ENCODE measurements at regions not wholly inside any gene's neighbourhood (a gene's known extent, or its start where the extent isn't known, plus 50 kb on each side); places are given as distances from the start of the nearest gene placed in this dataset.
A peak's percentile ranks its signal among the peaks of the same experiment; 100 is the strongest.
"Not testable (repeated sequence)": the region's sequence is repeated elsewhere in the genome, so short reads cannot be mapped to it uniquely, and the experiment has no call there.

GRCh38 chr9:124105266-124105665, 93.7 kb downstream of the LHX2 start:
- Histone ChIP-seq H3K36me3 (no peaks in the 10 kb centered on the region), H4K20me1 (no peaks in the 10 kb centered on the region), H3K4me3 (no peak overlapping the region), H3K9me3 (no peaks in the 10 kb centered on the region), H3K4me1 (peaks cover 14% of the 10 kb centered on the region), H3K27me3 (no peaks in the 10 kb centered on the region), H3K27ac (no peak overlapping the region), H3K4me2 (no peak overlapping the region), H3K9ac (no peak overlapping the region)
- TF ChIP-seq Cebpa-rat (IDR thresholded peaks at IDR 0.05), result no peak

GRCh38 chr9:124108216-124108615, 96.6 kb downstream of the LHX2 start:
- H4K20me1 ChIP-seq, result 0 out of 2 replicates have a peak, but pooled peaks cover 5% of the 10 kb centered on the region
- H3K36me3 ChIP-seq, result no peaks in the 10 kb centered on the region
- no peak overlapping the region for H3K9ac ChIP-seq
- no peaks in the 10 kb centered on the region for H3K9me3 ChIP-seq
- no peak overlapping the region for H3K27ac ChIP-seq
- peaks cover under 1% of the 10 kb centered on the region; the same call in 1 of the 2 replicates for H3K4me1 ChIP-seq
- TF ChIP-seq Cebpa-rat (IDR thresholded peaks at IDR 0.05), result no peak
- no peak overlapping the region for H3K4me3 ChIP-seq
- no peaks in the 10 kb centered on the region for H3K27me3 ChIP-seq
- H3K4me2 ChIP-seq, result no peak overlapping the region

- Histone ChIP-seq H3K9me3 (no peaks in the 10 kb centered on the region), H3K4me1 (no peaks in the 10 kb centered on the region), H3K27me3 (no peaks in the 10 kb centered on the region), H3K36me3 (no peaks in the 10 kb centered on the region), H3K27ac (no peak overlapping the region), H3K9ac (no peak overlapping the region), H3K4me3 (no peak overlapping the region), H4K20me1 (0 out of 2 replicates have a peak, but pooled peaks cover 11% of the 10 kb centered on the region), H3K4me2 (no peak overlapping the region)
- no peak for TF ChIP-seq Cebpa-rat (IDR thresholded peaks at IDR 0.05)
Measured at GRCh38 chr9:124110307-124110915, 98.8 kb downstream of the LHX2 start.

- H3K9ac ChIP-seq, result no peak overlapping the region
- H3K36me3 ChIP-seq, result no peaks in the 10 kb centered on the region
- TF ChIP-seq Cebpa-rat (IDR thresholded peaks at IDR 0.05), result no peak
- no peak overlapping the region for H3K4me3 ChIP-seq
- H3K9me3 ChIP-seq, result peaks cover 5% of the 10 kb centered on the region
- no peaks in the 10 kb centered on the region for H3K4me1 ChIP-seq
- no peaks in the 10 kb centered on the region for H3K27me3 ChIP-seq
- H4K20me1 ChIP-seq, result 0 out of 2 replicates have a peak, but pooled peaks cover 6% of the 10 kb centered on the region
- no peak overlapping the region for H3K4me2 ChIP-seq
- no peak overlapping the region for H3K27ac ChIP-seq
Measured at GRCh38 chr9:124116683-124117363, 105.3 kb downstream of the LHX2 start.

- Histone ChIP-seq H4K20me1 (0 out of 2 replicates have a peak, but pooled peaks cover 2% of the 10 kb centered on the region), H3K4me3 (no peak overlapping the region), H3K27ac (no peak overlapping the region), H3K9ac (no peak overlapping the region), H3K4me1 (peaks cover 6% of the 10 kb centered on the region; the same call in 1 of the 2 replicates), H3K36me3 (no peaks in the 10 kb centered on the region), H3K4me2 (no peak overlapping the region), H3K27me3 (no peaks in the 10 kb centered on the region), H3K9me3 (peaks cover 5% of the 10 kb centered on the region)
- TF ChIP-seq Cebpa-rat (IDR thresholded peaks at IDR 0.05), result no peak
Measured at GRCh38 chr9:124118894-124119293, 107.3 kb downstream of the LHX2 start.

- H3K4me2 ChIP-seq, result no peak overlapping the region
- H3K9ac ChIP-seq, result no peak overlapping the region
- no peaks in the 10 kb centered on the region for H3K36me3 ChIP-seq
- no peak for TF ChIP-seq Cebpa-rat (IDR thresholded peaks at IDR 0.05)
- H3K27ac ChIP-seq, result no peak overlapping the region
- H3K4me1 ChIP-seq, result peaks cover 6% of the 10 kb centered on the region; the same call in 1 of the 2 replicates
- H3K9me3 ChIP-seq, result peaks cover 5% of the 10 kb centered on the region
- no peaks in the 10 kb centered on the region for H3K27me3 ChIP-seq
- H4K20me1 ChIP-seq, result no peaks in the 10 kb centered on the region
- no peak overlapping the region for H3K4me3 ChIP-seq
Measured at GRCh38 chr9:124120272-124120671, 108.7 kb downstream of the LHX2 start.

- no peak for TF ChIP-seq Cebpa-rat (IDR thresholded peaks at IDR 0.05)
- no peaks in the 10 kb centered on the region for H3K36me3 ChIP-seq
- H3K9ac ChIP-seq, result no peak overlapping the region
- no peaks in the 10 kb centered on the region for H3K27me3 ChIP-seq
- peaks cover 3% of the 10 kb centered on the region for H3K9me3 ChIP-seq
- no peaks in the 10 kb centered on the region for H4K20me1 ChIP-seq
- H3K4me1 ChIP-seq, result peaks cover 6% of the 10 kb centered on the region; the same call in 1 of the 2 replicates
- no peak overlapping the region for H3K4me3 ChIP-seq
- no peak overlapping the region for H3K27ac ChIP-seq
- H3K4me2 ChIP-seq, result no peak overlapping the region
Measured at GRCh38 chr9:124121725-124122124, 110.2 kb downstream of the LHX2 start.

- H3K27ac ChIP-seq, result no peak overlapping the region
- no peaks in the 10 kb centered on the region for H3K36me3 ChIP-seq
- no peaks in the 10 kb centered on the region for H3K27me3 ChIP-seq
- no peak overlapping the region for H3K4me2 ChIP-seq
- no peak overlapping the region for H3K9ac ChIP-seq
- H3K4me1 ChIP-seq, result peaks cover 6% of the 10 kb centered on the region; the same call in 1 of the 2 replicates
- no peak for TF ChIP-seq Cebpa-rat (IDR thresholded peaks at IDR 0.05)
- no peak overlapping the region for H3K4me3 ChIP-seq
- no peaks in the 10 kb centered on the region for H3K9me3 ChIP-seq
- H4K20me1 ChIP-seq, result no peaks in the 10 kb centered on the region
Measured at GRCh38 chr9:124122321-124122720, 110.8 kb downstream of the LHX2 start.

GRCh38 chr9:124122813-124123462, 111.4 kb downstream of the LHX2 start:
- H4K20me1 ChIP-seq, result no peaks in the 10 kb centered on the region
- peaks cover 6% of the 10 kb centered on the region; the same call in 1 of the 2 replicates for H3K4me1 ChIP-seq
- no peak overlapping the region for H3K9ac ChIP-seq
- H3K36me3 ChIP-seq, result no peaks in the 10 kb centered on the region
- H3K27ac ChIP-seq, result no peak overlapping the region
- peak overlapping the region; percentile 20; the same call in 1 of the 2 replicates for H3K4me2 ChIP-seq
- no peaks in the 10 kb centered on the region for H3K9me3 ChIP-seq
- no peak overlapping the region for H3K4me3 ChIP-seq
- no peak for TF ChIP-seq Cebpa-rat (IDR thresholded peaks at IDR 0.05)
- no peaks in the 10 kb centered on the region for H3K27me3 ChIP-seq

- not testable (repeated sequence) for H3K9ac ChIP-seq, H3K4me3 ChIP-seq, H3K36me3 ChIP-seq, H3K27ac ChIP-seq, H3K4me2 ChIP-seq, H3K27me3 ChIP-seq, H3K9me3 ChIP-seq, H4K20me1 ChIP-seq, H3K4me1 ChIP-seq
Measured at GRCh38 chr9:124123621-124124020, 112.1 kb downstream of the LHX2 start.

Data from BLaER1 (cell line).